Medulla oblongata (tissue), 1 donor: ENCODE measurements at regions not wholly inside any gene's neighbourhood (a gene's known extent, or its start where the extent isn't known, plus 50 kb on each side); places are given as distances from the start of the nearest gene placed in this dataset.

Experiments
- DNase-seq: peaks from one replicate; pipeline ENCODE4 v3.0.0-alpha.2; 2015; ENCODE audit errors: extremely low spot score

- no peak for DNase-seq
Measured at GRCh38 chr11:93963072-93963471, 58.1 kb upstream of the HEPHL1 start.

GRCh38 chr11:93967258-93967657 is 53.9 kb upstream of the HEPHL1 start:
- DNase-seq, result no peak

DNA sequence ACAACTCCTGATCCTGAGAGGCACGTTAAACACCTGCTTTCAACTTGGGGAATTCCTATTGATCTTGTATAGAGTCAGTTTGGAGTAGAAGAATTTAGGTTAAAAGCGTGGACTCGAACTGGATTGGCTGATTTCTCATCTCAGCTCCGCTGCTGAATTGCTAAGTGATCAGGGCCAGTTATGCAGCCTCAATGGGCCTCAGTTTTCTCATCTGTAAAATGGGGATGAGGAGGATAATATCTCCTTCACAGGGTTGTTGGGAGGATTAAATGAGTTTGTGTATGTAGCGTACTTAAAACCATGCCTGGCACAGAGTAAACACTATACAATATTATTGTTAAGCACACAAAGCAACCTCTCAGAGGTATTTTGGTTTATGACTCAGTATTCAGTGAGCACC is 53.2 kb upstream of the HEPHL1 start:
- DNase-seq, result no peak

DNA sequence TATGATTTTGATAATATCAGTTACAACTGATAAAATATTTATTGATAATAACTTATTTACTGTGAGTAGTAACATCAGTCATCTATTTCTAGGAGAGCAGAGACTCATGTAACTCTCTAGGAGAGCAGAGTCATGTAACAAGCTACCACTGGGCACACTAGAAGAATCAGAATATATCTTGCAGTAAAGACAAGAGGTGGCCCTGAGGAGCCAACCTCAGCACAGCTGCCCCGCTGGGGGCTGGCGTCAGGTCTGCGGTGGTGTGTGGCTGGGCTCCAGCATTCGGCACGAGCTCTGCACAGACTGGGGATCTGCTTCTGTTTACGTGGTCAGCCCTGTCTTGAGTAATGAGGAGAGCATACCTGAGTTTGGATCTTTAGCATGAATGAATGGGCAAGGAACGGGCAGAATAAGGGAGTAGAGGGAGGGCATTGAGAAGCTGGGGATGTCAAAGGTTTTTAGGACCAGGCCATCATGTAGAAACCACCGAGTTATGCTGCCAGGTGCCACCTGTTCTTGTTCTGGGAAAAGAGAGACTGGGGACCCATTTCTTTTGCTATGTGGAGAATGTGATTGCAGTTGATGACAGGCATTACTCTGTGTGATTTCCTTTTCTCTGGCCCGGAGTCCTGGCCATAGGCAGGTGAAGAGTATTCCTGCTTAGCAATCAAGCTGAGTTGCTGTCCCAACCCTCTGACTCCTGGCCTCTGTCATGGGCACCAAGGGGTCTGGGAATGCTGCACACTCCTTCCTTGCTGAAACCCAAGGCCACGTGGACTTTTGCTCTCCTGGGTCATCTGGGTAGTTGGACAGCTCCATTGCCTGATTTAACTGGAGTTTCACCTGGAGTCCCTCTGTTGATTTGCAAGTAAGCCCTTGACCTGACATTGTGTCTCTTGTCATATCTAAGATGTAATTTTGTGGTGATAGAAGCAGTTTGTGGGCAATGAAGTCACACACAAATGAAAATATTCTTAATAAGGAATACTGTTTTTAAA is 50.9 kb upstream of the HEPHL1 start:
- no peak for DNase-seq
